HFFc6 (cell line): ENCODE measurements at regions not wholly inside any gene's neighbourhood (a gene's known extent, or its start where the extent isn't known, plus 50 kb on each side); places are given as distances from the start of the nearest gene placed in this dataset.

Source experiments
- DNase-seq: peaks from one replicate; pipeline ENCODE4 v3.0.0-alpha.2; 2018
- H3K27ac Mint-ChIP-seq: 2 replicates; pipeline ENCODE4 v1.8.0; 2020; ENCODE audit warnings: mild to moderate bottlenecking, mixed read lengths
- H3K27me3 Mint-ChIP-seq: 2 replicates; pipeline ENCODE4 v1.8.0; 2021; ENCODE audit warnings: mild to moderate bottlenecking, moderate library complexity, mixed read lengths; ENCODE audit not compliant: insufficient read depth
- H3K36me3 Mint-ChIP-seq: 2 replicates; pipeline ENCODE4 v1.8.0; 2021; ENCODE audit warnings: low read depth, mixed read lengths
- H3K4me1 Mint-ChIP-seq: 2 replicates; pipeline ENCODE4 v1.8.0; 2020; ENCODE audit warnings: low read depth, mixed read lengths
- H3K4me3 Mint-ChIP-seq: 2 replicates; pipeline ENCODE4 v1.8.0; 2020; ENCODE audit warnings: mild to moderate bottlenecking, moderate library complexity, mixed read lengths
- H3K9me3 Mint-ChIP-seq: 2 replicates; pipeline ENCODE4 v1.8.0; 2020; ENCODE audit warnings: mild to moderate bottlenecking, mixed read lengths
- CTCF ChIP-seq: fragments of 200-600 bp; sonication (generic); IDR thresholded peaks from 2 replicates; pipeline ENCODE4 v1.5.0; 2021; ENCODE audit warnings: antibody characterized with exemption, mild to moderate bottlenecking

GRCh38 chr5:89044674-89045200 lies 161.8 kb upstream of the MEF2C start:
- Mint-ChIP-seq H3K36me3 (no peaks in the 10 kb centered on the region), H3K4me1 (peaks cover 5% of the 10 kb centered on the region; the same call in 1 of the 2 replicates), H3K27me3 (peaks cover 1% of the 10 kb centered on the region), H3K4me3 (no peak overlapping the region), H3K9me3 (peaks cover 4% of the 10 kb centered on the region), H3K27ac (no peak overlapping the region)
- no peak for DNase-seq
- no peak for TF ChIP-seq CTCF

- H3K4me3 Mint-ChIP-seq: no peak overlapping the region
- peaks cover 5% of the 10 kb centered on the region; the same call in 1 of the 2 replicates for H3K4me1 Mint-ChIP-seq
- peaks cover 4% of the 10 kb centered on the region; the same call in 1 of the 2 replicates for H3K9me3 Mint-ChIP-seq
- H3K27ac Mint-ChIP-seq: no peak overlapping the region
- H3K27me3 Mint-ChIP-seq: peaks cover 1% of the 10 kb centered on the region
- DNase-seq: peak; percentile 11
- no peak for TF ChIP-seq CTCF
- no peaks in the 10 kb centered on the region for H3K36me3 Mint-ChIP-seq
These were observed 160.7 kb upstream of the MEF2C start for GRCh38 chr5:89043676-89044075.

- no peak overlapping the region for H3K4me3 Mint-ChIP-seq
- H3K27me3 Mint-ChIP-seq: peaks cover 1% of the 10 kb centered on the region
- no peaks in the 10 kb centered on the region for H3K36me3 Mint-ChIP-seq
- H3K9me3 Mint-ChIP-seq: peaks cover 6% of the 10 kb centered on the region; the same call in 1 of the 2 replicates
- DNase-seq: no peak
- H3K4me1 Mint-ChIP-seq: peaks cover 5% of the 10 kb centered on the region; the same call in 1 of the 2 replicates
- TF ChIP-seq CTCF: no peak
- H3K27ac Mint-ChIP-seq: no peak overlapping the region
These were observed 159.8 kb upstream of the MEF2C start for GRCh38 chr5:89042746-89043145.

- Mint-ChIP-seq H3K4me1 (peaks cover 5% of the 10 kb centered on the region; the same call in 1 of the 2 replicates), H3K27ac (no peak overlapping the region), H3K9me3 (peaks cover 6% of the 10 kb centered on the region; the same call in 1 of the 2 replicates), H3K4me3 (no peak overlapping the region), H3K27me3 (peaks cover 1% of the 10 kb centered on the region), H3K36me3 (no peaks in the 10 kb centered on the region)
- TF ChIP-seq CTCF: no peak
- DNase-seq: no peak
These were observed 159.0 kb upstream of the MEF2C start for GRCh38 chr5:89041976-89042375.

- Mint-ChIP-seq H3K9me3 (peaks cover 6% of the 10 kb centered on the region; the same call in 1 of the 2 replicates), H3K4me3 (no peak overlapping the region), H3K27ac (no peak overlapping the region), H3K27me3 (peaks cover 1% of the 10 kb centered on the region), H3K36me3 (no peaks in the 10 kb centered on the region), H3K4me1 (peaks cover 5% of the 10 kb centered on the region; the same call in 1 of the 2 replicates)
- no peak for TF ChIP-seq CTCF
- DNase-seq: no peak
These were observed 158.3 kb upstream of the MEF2C start for GRCh38 chr5:89041249-89041779.
